ENCODE measurements at regions not wholly inside any gene's neighbourhood (a gene's known extent, or its start where the extent isn't known, plus 50 kb on each side); places are given as distances from the start of the nearest gene placed in this dataset.

- Histone ChIP-seq H3K36me3 (ENCODE audit: control insufficient read depth in 2 of 2, insufficient read depth in 1 of 2, low read length in 2 of 2) (no peaks in the 10 kb centered on the region), H3K4me1 (ENCODE audit: control insufficient read depth, insufficient read depth, low read length) (no peaks in the 10 kb centered on the region), H3K27ac (ENCODE audit: extremely low read depth, low read depth, low read length) (no peak overlapping the region), H3K4me3 (ENCODE audit: low read depth, low read length) (no peak overlapping the region), H3K9me3 (ENCODE audit: control insufficient read depth, insufficient read depth, low read depth, low read length) (no peaks in the 10 kb centered on the region)
- TF ChIP-seq PRDM6 (tag by site-specific recombination; IDR thresholded peaks at IDR 0.05) = no peak
- no peak for TF ChIP-seq ZNF433 (tag by site-specific recombination; IDR thresholded peaks at IDR 0.05; ENCODE audit: low read depth)
- TF ChIP-seq, protein P1, sequence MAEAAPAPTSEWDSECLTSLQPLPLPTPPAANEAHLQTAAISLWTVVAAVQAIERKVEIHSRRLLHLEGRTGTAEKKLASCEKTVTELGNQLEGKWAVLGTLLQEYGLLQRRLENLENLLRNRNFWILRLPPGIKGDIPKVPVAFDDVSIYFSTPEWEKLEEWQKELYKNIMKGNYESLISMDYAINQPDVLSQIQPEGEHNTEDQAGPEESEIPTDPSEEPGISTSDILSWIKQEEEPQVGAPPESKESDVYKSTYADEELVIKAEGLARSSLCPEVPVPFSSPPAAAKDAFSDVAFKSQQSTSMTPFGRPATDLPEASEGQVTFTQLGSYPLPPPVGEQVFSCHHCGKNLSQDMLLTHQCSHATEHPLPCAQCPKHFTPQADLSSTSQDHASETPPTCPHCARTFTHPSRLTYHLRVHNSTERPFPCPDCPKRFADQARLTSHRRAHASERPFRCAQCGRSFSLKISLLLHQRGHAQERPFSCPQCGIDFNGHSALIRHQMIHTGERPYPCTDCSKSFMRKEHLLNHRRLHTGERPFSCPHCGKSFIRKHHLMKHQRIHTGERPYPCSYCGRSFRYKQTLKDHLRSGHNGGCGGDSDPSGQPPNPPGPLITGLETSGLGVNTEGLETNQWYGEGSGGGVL (tag by site-specific recombination; IDR thresholded peaks at IDR 0.05) = no peak
- TF ChIP-seq, protein P2, sequence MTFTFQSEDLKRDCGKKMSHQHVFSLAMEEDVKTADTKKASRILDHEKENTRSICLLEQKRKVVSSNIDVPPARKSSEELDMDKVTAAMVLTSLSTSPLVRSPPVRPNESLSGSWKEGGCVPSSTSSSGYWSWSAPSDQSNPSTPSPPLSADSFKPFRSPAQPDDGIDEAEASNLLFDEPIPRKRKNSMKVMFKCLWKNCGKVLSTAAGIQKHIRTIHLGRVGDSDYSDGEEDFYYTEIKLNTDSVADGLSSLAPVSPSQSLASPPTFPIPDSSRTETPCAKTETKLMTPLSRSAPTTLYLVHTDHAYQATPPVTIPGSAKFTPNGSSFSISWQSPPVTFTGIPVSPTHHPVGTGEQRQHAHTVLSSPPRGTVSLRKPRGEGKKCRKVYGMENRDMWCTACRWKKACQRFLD (tag by site-specific recombination; IDR thresholded peaks at IDR 0.05) = no peak
- no peak for TF ChIP-seq ZNF324 (tag by site-specific recombination; IDR thresholded peaks at IDR 0.05)
- TF ChIP-seq ZNF202 (tag by site-specific recombination; IDR thresholded peaks at IDR 0.05; ENCODE audit: borderline replicate concordance) = no peak
- no peak for TF ChIP-seq SALL2 (tag by site-specific recombination; IDR thresholded peaks at IDR 0.05; ENCODE audit: borderline replicate concordance)
- TF ChIP-seq, protein P3, sequence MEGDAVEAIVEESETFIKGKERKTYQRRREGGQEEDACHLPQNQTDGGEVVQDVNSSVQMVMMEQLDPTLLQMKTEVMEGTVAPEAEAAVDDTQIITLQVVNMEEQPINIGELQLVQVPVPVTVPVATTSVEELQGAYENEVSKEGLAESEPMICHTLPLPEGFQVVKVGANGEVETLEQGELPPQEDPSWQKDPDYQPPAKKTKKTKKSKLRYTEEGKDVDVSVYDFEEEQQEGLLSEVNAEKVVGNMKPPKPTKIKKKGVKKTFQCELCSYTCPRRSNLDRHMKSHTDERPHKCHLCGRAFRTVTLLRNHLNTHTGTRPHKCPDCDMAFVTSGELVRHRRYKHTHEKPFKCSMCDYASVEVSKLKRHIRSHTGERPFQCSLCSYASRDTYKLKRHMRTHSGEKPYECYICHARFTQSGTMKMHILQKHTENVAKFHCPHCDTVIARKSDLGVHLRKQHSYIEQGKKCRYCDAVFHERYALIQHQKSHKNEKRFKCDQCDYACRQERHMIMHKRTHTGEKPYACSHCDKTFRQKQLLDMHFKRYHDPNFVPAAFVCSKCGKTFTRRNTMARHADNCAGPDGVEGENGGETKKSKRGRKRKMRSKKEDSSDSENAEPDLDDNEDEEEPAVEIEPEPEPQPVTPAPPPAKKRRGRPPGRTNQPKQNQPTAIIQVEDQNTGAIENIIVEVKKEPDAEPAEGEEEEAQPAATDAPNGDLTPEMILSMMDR (tag by site-specific recombination; IDR thresholded peaks at IDR 0.05) = no peak
- TF ChIP-seq ZNF830 (tag by site-specific recombination; IDR thresholded peaks at IDR 0.05; ENCODE audit: low read depth) = no peak
- no peak for TF ChIP-seq ZNF335 (tag by site-specific recombination; conservative IDR thresholded peaks at IDR 0.05)
- TF ChIP-seq ZNF76 (tag by site-specific recombination; IDR thresholded peaks at IDR 0.05; ENCODE audit: borderline replicate concordance, low read depth) = no peak
- no peak for TF ChIP-seq ZNF837 (tag by site-specific recombination; IDR thresholded peaks at IDR 0.05)
- ChIA-PET CTCF (no interaction called here), POLR2A (no interaction called here)
Observed at GRCh38 chr11:90318651-90319050, 95.8 kb upstream of the CHORDC1 start.

- H3K27ac ChIP-seq (ENCODE audit: extremely low read depth, low read depth, low read length) = no peak overlapping the region
- no peaks in the 10 kb centered on the region for H3K4me1 ChIP-seq (ENCODE audit: control insufficient read depth, insufficient read depth, low read length)
- no peaks in the 10 kb centered on the region for H3K36me3 ChIP-seq (ENCODE audit: control insufficient read depth in 2 of 2, insufficient read depth in 1 of 2, low read length in 2 of 2)
- ChIA-PET POLR2A (no interaction called here), CTCF (interaction anchor here (0.6 to 1.9 kb wide), 2 partner anchors 22 to 1977 kb away, joined by 3 to 11 read pairs; no protein-coding TSS in a partner anchor)
- H3K9me3 ChIP-seq (ENCODE audit: control insufficient read depth, insufficient read depth, low read depth, low read length) = no peaks in the 10 kb centered on the region
- no peak for TF ChIP-seq SP7 (tag by site-specific recombination; IDR thresholded peaks at IDR 0.05)
- no peak overlapping the region for H3K4me3 ChIP-seq (ENCODE audit: low read depth, low read length)
Observed at GRCh38 chr11:90310210-90310609, 87.4 kb upstream of the CHORDC1 start.

- Histone ChIP-seq H3K9me3 (ENCODE audit: control insufficient read depth, insufficient read depth, low read depth, low read length) (no peaks in the 10 kb centered on the region), H3K4me1 (ENCODE audit: control insufficient read depth, insufficient read depth, low read length) (no peaks in the 10 kb centered on the region), H3K36me3 (ENCODE audit: control insufficient read depth in 2 of 2, insufficient read depth in 1 of 2, low read length in 2 of 2) (no peaks in the 10 kb centered on the region), H3K4me3 (ENCODE audit: low read depth, low read length) (no peak overlapping the region), H3K27ac (ENCODE audit: extremely low read depth, low read depth, low read length) (no peak overlapping the region)
- TF ChIP-seq ZNF621 (tag by site-specific recombination; IDR thresholded peaks at IDR 0.05) (no peak), ZBTB44 (tag by site-specific recombination; IDR thresholded peaks at IDR 0.05) (no peak), ZNF561 (tag by site-specific recombination; IDR thresholded peaks at IDR 0.05; ENCODE audit: borderline replicate concordance) (no peak), ZNF146 (tag by site-specific recombination; IDR thresholded peaks at IDR 0.05) (no peak)
- ChIA-PET POLR2A (no interaction called here), CTCF (interaction anchor here (1.9 kb wide), 1 partner anchor 21 kb away, joined by 11 read pairs; no protein-coding TSS in a partner anchor)
Observed at GRCh38 chr11:90309693-90310092, 86.8 kb upstream of the CHORDC1 start.
